GM19395 (cell line): ENCODE measurements at regions not wholly inside any gene's neighbourhood (a gene's known extent, or its start where the extent isn't known, plus 50 kb on each side); places are given as distances from the start of the nearest gene placed in this dataset.

ENCODE experiments used
- ATAC-seq: cut with Tn5 transposase; IDR thresholded peaks from one replicate; pipeline ENCODE4 v1.9.1; 2021; ENCODE audit warnings: mild to moderate bottlenecking, moderate library complexity; ENCODE audit not compliant: unreplicated experiment

- ATAC-seq: no peak
Observed at GRCh38 chr1:87905651-87906050, 577.0 kb downstream of the LMO4 start.

- ATAC-seq: no peak
Observed at GRCh38 chr1:87906078-87906477, 577.4 kb downstream of the LMO4 start.

GRCh38 chr1:87913361-87913760, 584.7 kb downstream of the LMO4 start:
- no peak for ATAC-seq

- no peak for ATAC-seq
Observed at GRCh38 chr1:87914396-87914795, 585.7 kb downstream of the LMO4 start.

- no peak for ATAC-seq
Observed at GRCh38 chr1:87915771-87916170, 587.1 kb downstream of the LMO4 start.

GRCh38 chr1:87916965-87917364, 588.3 kb downstream of the LMO4 start:
- no peak for ATAC-seq

- ATAC-seq: no peak
Observed at GRCh38 chr1:87918398-87918797, 589.7 kb downstream of the LMO4 start.

- ATAC-seq: no peak
Observed at GRCh38 chr1:87922885-87923284, 594.2 kb downstream of the LMO4 start.

- ATAC-seq: no peak
Observed at GRCh38 chr1:87926131-87926830, 597.6 kb downstream of the LMO4 start.

- no peak for ATAC-seq
Observed at GRCh38 chr1:87926921-87927320, 598.2 kb downstream of the LMO4 start.

- no peak for ATAC-seq
Observed at GRCh38 chr1:87927391-87928280, 599.0 kb downstream of the LMO4 start.

- no peak for ATAC-seq
Observed at GRCh38 chr1:87928623-87929022, 599.9 kb downstream of the LMO4 start.

GRCh38 chr1:87929906-87930305, 601.2 kb downstream of the LMO4 start:
- ATAC-seq: no peak

GRCh38 chr1:87930796-87931195, 602.1 kb downstream of the LMO4 start:
- no peak for ATAC-seq

- no peak for ATAC-seq
Observed at GRCh38 chr1:87933171-87933570, 604.5 kb downstream of the LMO4 start.

- no peak for ATAC-seq
Observed at GRCh38 chr1:87935130-87935529, 606.5 kb downstream of the LMO4 start.

- no peak for ATAC-seq
Observed at GRCh38 chr1:87937831-87938395, 609.2 kb downstream of the LMO4 start.

- ATAC-seq: no peak
Observed at GRCh38 chr1:87938631-87939030, 610.0 kb downstream of the LMO4 start.

- ATAC-seq: no peak
Observed at GRCh38 chr1:87939444-87939843, 610.8 kb downstream of the LMO4 start.

GRCh38 chr1:87940421-87940820, 611.7 kb downstream of the LMO4 start:
- no peak for ATAC-seq

GRCh38 chr1:87941337-87941946, 612.8 kb downstream of the LMO4 start:
- no peak for ATAC-seq
